Left ventricle myocardium inferior (tissue), 1 donor: ENCODE measurements at regions not wholly inside any gene's neighbourhood (a gene's known extent, or its start where the extent isn't known, plus 50 kb on each side); places are given as distances from the start of the nearest gene placed in this dataset.
A peak's percentile ranks its signal among the peaks of the same experiment; 100 is the strongest.

Experiments
- DNase-seq: peaks from one replicate; pipeline ENCODE4 v3.0.0-alpha.2; 2020
- H3K27ac ChIP-seq: fragments of 200-600 bp; replicated peaks from 2 replicates; pipeline ENCODE4 v1.8.0; 2021
- H3K27me3 ChIP-seq: fragments of 200-600 bp; 2 replicates; pipeline ENCODE4 v1.8.0; 2021; ENCODE audit warnings: low read depth
- H3K36me3 ChIP-seq: fragments of 200-600 bp; 2 replicates; pipeline ENCODE4 v1.8.0; 2021
- H3K4me1 ChIP-seq: fragments of 200-600 bp; 2 replicates; pipeline ENCODE4 v1.8.0; 2021
- H3K4me3 ChIP-seq: fragments of 200-600 bp; 2 replicates; pipeline ENCODE4 v1.8.0; 2021; ENCODE audit warnings: mild to moderate bottlenecking, moderate library complexity
- H3K9me3 ChIP-seq: fragments of 200-600 bp; replicated peaks from 2 replicates; pipeline ENCODE4 v1.8.0; 2021
- intact Hi-C: fragments of 100-400 bp; cut with micrococcal nuclease; formaldehyde crosslinking; loops from one replicate; pipeline ENCODE4 v1.11.0; 2022
- TF ChIP-seq, protein P1 (sequence below): fragments of 200-600 bp; IDR thresholded peaks from 2 replicates; pipeline ENCODE4 v1.8.0; 2021; ENCODE audit warnings: antibody characterized with exemption, mild to moderate bottlenecking, borderline replicate concordance
- donor health status: DM: no; HTN: yes; CAD: no; lungs with severe emphysema.

DNA sequence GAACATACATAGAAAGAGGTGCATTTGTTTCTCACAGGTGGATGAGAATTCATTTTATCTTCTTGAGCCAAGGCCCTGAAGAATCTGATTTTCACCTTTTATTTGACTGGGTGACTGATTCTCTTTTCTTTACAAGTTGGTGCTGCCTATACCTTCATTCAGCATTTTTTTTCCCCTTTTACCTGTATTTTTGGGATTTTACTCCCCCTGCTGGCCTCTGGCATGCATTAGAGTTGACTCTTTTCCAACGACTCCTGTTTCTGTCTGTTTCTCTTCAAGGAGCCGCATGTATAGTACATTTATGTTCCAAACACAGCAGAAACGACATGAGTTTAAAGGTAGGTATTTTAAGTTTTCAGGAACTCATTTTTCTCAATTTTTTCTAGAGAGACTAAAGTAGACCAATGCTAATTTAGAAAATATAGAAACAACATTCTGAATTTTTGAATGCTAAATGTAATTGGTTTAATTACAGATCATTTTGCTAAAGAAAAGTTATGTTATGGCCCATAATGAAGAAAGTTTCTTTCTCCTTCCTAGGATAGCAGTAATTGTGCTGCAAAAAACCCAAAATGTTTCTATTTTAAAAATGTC is 149.8 kb upstream of the HDAC9 start:
- Histone ChIP-seq H3K36me3 (no peaks in the 10 kb centered on the region), H3K4me1 (no peaks in the 10 kb centered on the region), H3K27me3 (no peaks in the 10 kb centered on the region), H3K9me3 (peaks cover 10% of the 10 kb centered on the region), H3K4me3 (no peak overlapping the region), H3K27ac (no peak overlapping the region)
- TF ChIP-seq, protein P1, sequence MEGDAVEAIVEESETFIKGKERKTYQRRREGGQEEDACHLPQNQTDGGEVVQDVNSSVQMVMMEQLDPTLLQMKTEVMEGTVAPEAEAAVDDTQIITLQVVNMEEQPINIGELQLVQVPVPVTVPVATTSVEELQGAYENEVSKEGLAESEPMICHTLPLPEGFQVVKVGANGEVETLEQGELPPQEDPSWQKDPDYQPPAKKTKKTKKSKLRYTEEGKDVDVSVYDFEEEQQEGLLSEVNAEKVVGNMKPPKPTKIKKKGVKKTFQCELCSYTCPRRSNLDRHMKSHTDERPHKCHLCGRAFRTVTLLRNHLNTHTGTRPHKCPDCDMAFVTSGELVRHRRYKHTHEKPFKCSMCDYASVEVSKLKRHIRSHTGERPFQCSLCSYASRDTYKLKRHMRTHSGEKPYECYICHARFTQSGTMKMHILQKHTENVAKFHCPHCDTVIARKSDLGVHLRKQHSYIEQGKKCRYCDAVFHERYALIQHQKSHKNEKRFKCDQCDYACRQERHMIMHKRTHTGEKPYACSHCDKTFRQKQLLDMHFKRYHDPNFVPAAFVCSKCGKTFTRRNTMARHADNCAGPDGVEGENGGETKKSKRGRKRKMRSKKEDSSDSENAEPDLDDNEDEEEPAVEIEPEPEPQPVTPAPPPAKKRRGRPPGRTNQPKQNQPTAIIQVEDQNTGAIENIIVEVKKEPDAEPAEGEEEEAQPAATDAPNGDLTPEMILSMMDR, result peak; percentile 82
- no peak for DNase-seq
- intact Hi-C loops, result no loop called here

- Histone ChIP-seq H3K27me3 (no peaks in the 10 kb centered on the region), H3K36me3 (no peaks in the 10 kb centered on the region), H3K9me3 (no peaks in the 10 kb centered on the region), H3K4me1 (no peaks in the 10 kb centered on the region), H3K4me3 (no peak overlapping the region), H3K27ac (no peak overlapping the region)
- TF ChIP-seq, protein P1, result no peak
- intact Hi-C loops, result no loop called here
- no peak for DNase-seq
These were observed 148.4 kb upstream of the HDAC9 start for GRCh38 chr7:18347170-18347569.

GRCh38 chr7:18350678-18351077 is 144.9 kb upstream of the HDAC9 start:
- no peak for DNase-seq
- TF ChIP-seq, protein P1, result no peak
- intact Hi-C loops, result no loop called here

DNA sequence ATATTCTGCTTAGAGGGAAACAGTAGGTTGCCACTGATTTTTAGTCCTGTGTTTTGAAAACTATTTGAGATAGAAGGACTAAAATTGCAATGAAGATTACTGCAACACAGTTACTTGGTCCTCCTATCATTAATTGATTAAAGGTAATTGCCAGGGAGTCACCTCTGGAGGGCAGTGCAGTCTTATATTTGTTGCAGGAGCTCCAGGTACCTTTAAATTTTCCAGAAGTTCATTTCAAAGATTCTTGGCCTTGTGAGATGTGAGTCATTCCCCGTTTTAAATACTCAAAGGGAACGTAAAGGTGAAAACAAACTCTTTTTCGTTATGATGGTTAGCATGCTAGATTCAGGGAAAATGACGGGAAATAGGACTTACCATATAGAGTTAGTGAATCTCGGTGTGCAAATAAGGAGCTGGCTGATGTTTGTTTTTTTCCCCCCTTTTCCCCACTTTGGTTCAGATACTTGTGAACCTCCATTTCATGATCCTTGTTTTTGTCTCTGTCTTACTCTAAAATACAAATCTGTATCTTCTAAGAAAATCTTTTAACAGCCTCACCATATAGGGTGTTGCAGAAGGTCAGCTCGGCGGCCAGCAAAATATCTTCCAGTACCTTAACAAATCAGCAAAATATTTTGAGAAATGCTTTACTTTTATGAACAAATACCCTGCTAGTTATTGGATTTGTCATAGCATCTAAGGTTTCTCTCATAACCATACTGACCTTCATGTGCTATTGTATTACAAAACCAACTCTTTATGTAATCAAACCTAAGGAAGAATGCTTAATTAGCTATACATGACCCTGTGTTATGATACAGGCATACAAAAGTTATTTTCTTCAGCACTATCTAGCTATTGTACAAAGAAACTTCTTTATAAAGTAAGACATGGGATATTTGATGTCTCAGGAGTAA is 143.0 kb upstream of the HDAC9 start:
- Histone ChIP-seq H3K27me3 (no peaks in the 10 kb centered on the region), H3K36me3 (no peaks in the 10 kb centered on the region), H3K4me1 (peaks cover 14% of the 10 kb centered on the region), H3K9me3 (no peaks in the 10 kb centered on the region), H3K4me3 (no peak overlapping the region), H3K27ac (no peak overlapping the region)
- intact Hi-C loops, result no loop called here
- no peak for DNase-seq
- TF ChIP-seq, protein P1, result peak; percentile 72

More at GRCh38 chr7:18350678-18351077, 144.9 kb upstream of the HDAC9 start:
- no peak overlapping the region for H3K4me3 ChIP-seq
- no peak overlapping the region for H3K27ac ChIP-seq
- peaks cover 6% of the 10 kb centered on the region for H3K4me1 ChIP-seq
- no peaks in the 10 kb centered on the region for H3K9me3 ChIP-seq
- H3K27me3 ChIP-seq, result no peaks in the 10 kb centered on the region
- H3K36me3 ChIP-seq, result no peaks in the 10 kb centered on the region

DNA sequence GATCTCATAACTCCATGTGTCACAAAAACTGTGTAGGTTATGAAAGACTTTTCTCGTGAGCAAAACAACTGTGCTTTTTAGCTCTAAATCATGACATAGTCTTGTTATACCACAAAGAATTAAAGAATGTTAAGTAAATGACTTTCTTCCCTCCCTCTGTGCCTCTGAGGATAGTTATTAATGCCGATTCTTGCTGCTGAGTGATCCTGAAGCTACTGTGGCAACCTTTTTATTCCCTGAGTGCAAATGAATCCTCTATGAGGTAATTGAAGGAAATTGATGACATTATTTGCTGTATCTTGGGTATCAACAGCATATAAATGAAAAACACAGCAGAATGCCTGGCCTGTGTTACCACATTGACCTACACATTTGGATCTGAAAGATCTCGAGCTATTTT is 142.2 kb upstream of the HDAC9 start:
- TF ChIP-seq, protein P1, result no peak
- intact Hi-C loops, result no loop called here
- no peak for DNase-seq
- Histone ChIP-seq H3K4me1 (peaks cover 14% of the 10 kb centered on the region), H3K9me3 (no peaks in the 10 kb centered on the region), H3K27me3 (no peaks in the 10 kb centered on the region), H3K4me3 (no peak overlapping the region), H3K27ac (no peak overlapping the region), H3K36me3 (no peaks in the 10 kb centered on the region)
